ENCODE measurements at regions not wholly inside any gene's neighbourhood (a gene's known extent, or its start where the extent isn't known, plus 50 kb on each side); places are given as distances from the start of the nearest gene placed in this dataset.

- TF ChIP-seq POLR2AphosphoS5 (IDR thresholded peaks at IDR 0.05) (no peak), CTCF (IDR thresholded peaks at IDR 0.05) (no peak), POLR2A (IDR thresholded peaks at IDR 0.05) (no peak)
Measured at GRCh38 chr1:239630767-239631166, 244.4 kb downstream of the CHRM3 start.
